DND-41 (cell line): ENCODE measurements at regions not wholly inside any gene's neighbourhood (a gene's known extent, or its start where the extent isn't known, plus 50 kb on each side); places are given as distances from the start of the nearest gene placed in this dataset.

ENCODE experiments used
- ATAC-seq: fragments of 200-7000 bp; cut with Tn5 transposase; 3 replicates; pipeline ENCODE4 v1.9.1; 2021; ENCODE audit warnings: low read depth; ENCODE audit not compliant: insufficient read depth
- DNase-seq: peaks from one replicate; pipeline ENCODE4 v3.0.0-alpha.2; 2020
- H2AFZ ChIP-seq: 2 replicates; pipeline ENCODE4 v1.6.0; 2012; ENCODE audit warnings: low read depth, low read length
- H3K27ac ChIP-seq: 2 replicates; pipeline ENCODE4 v1.5.1; 2012; ENCODE audit warnings: low read length, inconsistent platforms
- H3K27me3 ChIP-seq: fragments of 200-600 bp; sonication (generic); 2 replicates; pipeline ENCODE4 v1.6.0; 2012; ENCODE audit warnings: low read length, mild to moderate bottlenecking, inconsistent platforms; ENCODE audit not compliant: insufficient read depth, poor library complexity
- H3K36me3 ChIP-seq: 2 replicates; pipeline ENCODE4 v1.5.1; 2012; ENCODE audit warnings: low read length, inconsistent platforms; ENCODE audit not compliant: insufficient read depth
- H3K4me1 ChIP-seq: 2 replicates; pipeline ENCODE4 v1.5.1; 2012; ENCODE audit warnings: mild to moderate bottlenecking, low read length; ENCODE audit not compliant: insufficient read depth
- H3K4me2 ChIP-seq: 2 replicates; pipeline ENCODE4 v1.6.0; 2012; ENCODE audit warnings: mild to moderate bottlenecking, moderate library complexity, low read length, inconsistent platforms; ENCODE audit not compliant: insufficient read depth
- H3K4me3 ChIP-seq, 2 experiments: fragments of 200-600 bp in 1 of 2; shearing (Covaris generic) in 1 of 2; 2 replicates each; pipeline ENCODE4 v1.5.1; 2012 to 2016; ENCODE audit warnings: inconsistent platforms in 2 of 2, low read length in 2 of 2, mild to moderate bottlenecking in 2 of 2, low read depth in 1 of 2, moderate library complexity in 1 of 2
- H3K79me2 ChIP-seq: 2 replicates; pipeline ENCODE4 v1.6.0; 2012; ENCODE audit warnings: low read length, inconsistent platforms; ENCODE audit not compliant: insufficient read depth
- H3K9ac ChIP-seq: 2 replicates; pipeline ENCODE4 v1.6.0; 2012; ENCODE audit warnings: low read depth, mild to moderate bottlenecking, inconsistent platforms, low read length, moderate library complexity
- H3K9me3 ChIP-seq: 2 replicates; pipeline ENCODE4 v1.5.1; 2012; ENCODE audit warnings: low read length, moderate library complexity, mild to moderate bottlenecking, inconsistent platforms; ENCODE audit not compliant: insufficient read depth, severe bottlenecking
- H4K20me1 ChIP-seq: 2 replicates; pipeline ENCODE4 v1.6.0; 2012; ENCODE audit warnings: low read length; ENCODE audit not compliant: insufficient read depth
- CTCF ChIP-seq: IDR thresholded peaks from 2 replicates; pipeline ENCODE4 v1.5.1; 2012; ENCODE audit warnings: borderline replicate concordance, low read length, moderate library complexity, mild to moderate bottlenecking; ENCODE audit not compliant: poor library complexity, severe bottlenecking; ENCODE audit errors: extremely low read depth
- EZH2 ChIP-seq: IDR thresholded peaks from 3 replicates; pipeline ENCODE4 v1.6.1; 2012; ENCODE audit warnings: borderline replicate concordance, low read depth, mild to moderate bottlenecking, moderate library complexity, low read length, inconsistent platforms; ENCODE audit not compliant: severe bottlenecking

GRCh38 chr1:30286241-30286987 lies 437.0 kb downstream of the MATN1 start:
- Histone ChIP-seq H3K27ac (no peak overlapping the region), H3K9me3 (no peaks in the 10 kb centered on the region), H3K4me3 (no peak overlapping the region), H3K4me2 (no peak overlapping the region), H3K79me2 (no peaks in the 10 kb centered on the region), H3K27me3 (peaks cover 3% of the 10 kb centered on the region), H2AFZ (no peak overlapping the region), H3K9ac (no peak overlapping the region), H3K4me1 (no peaks in the 10 kb centered on the region), H4K20me1 (no peaks in the 10 kb centered on the region), H3K36me3 (no peaks in the 10 kb centered on the region)
- no peak for TF ChIP-seq CTCF
- no peak for TF ChIP-seq EZH2
- DNase-seq (no peak), ATAC-seq (no peak)

GRCh38 chr1:30285501-30285932 lies 437.9 kb downstream of the MATN1 start:
- H3K4me3 ChIP-seq, result no peak overlapping the region
- H3K4me1 ChIP-seq, result no peaks in the 10 kb centered on the region
- no peaks in the 10 kb centered on the region for H3K9me3 ChIP-seq
- DNase-seq (no peak), ATAC-seq (no peak)
- no peak for TF ChIP-seq EZH2
- TF ChIP-seq CTCF, result no peak
- H2AFZ ChIP-seq, result no peak overlapping the region
- H3K27me3 ChIP-seq, result peaks cover 3% of the 10 kb centered on the region
- no peaks in the 10 kb centered on the region for H4K20me1 ChIP-seq
- no peaks in the 10 kb centered on the region for H3K36me3 ChIP-seq
- no peak overlapping the region for H3K27ac ChIP-seq
- no peaks in the 10 kb centered on the region for H3K79me2 ChIP-seq
- no peak overlapping the region for H3K4me2 ChIP-seq
- no peak overlapping the region for H3K9ac ChIP-seq

GRCh38 chr1:30284728-30285475 lies 438.5 kb downstream of the MATN1 start:
- no peak for ATAC-seq
- Histone ChIP-seq H3K4me2 (no peak overlapping the region), H3K36me3 (no peaks in the 10 kb centered on the region), H3K27ac (no peak overlapping the region), H4K20me1 (no peaks in the 10 kb centered on the region), H3K9ac (no peak overlapping the region), H3K27me3 (peaks cover 3% of the 10 kb centered on the region), H3K79me2 (no peaks in the 10 kb centered on the region), H2AFZ (no peak overlapping the region), H3K9me3 (no peaks in the 10 kb centered on the region), H3K4me3 (no peak overlapping the region), H3K4me1 (no peaks in the 10 kb centered on the region)
- no peak for TF ChIP-seq EZH2
- no peak for DNase-seq

- Histone ChIP-seq H2AFZ (no peak overlapping the region), H3K4me2 (no peak overlapping the region), H3K27me3 (peaks cover 3% of the 10 kb centered on the region), H4K20me1 (no peaks in the 10 kb centered on the region), H3K4me3 (no peak overlapping the region), H3K9ac (no peak overlapping the region), H3K9me3 (no peaks in the 10 kb centered on the region), H3K4me1 (no peaks in the 10 kb centered on the region), H3K79me2 (no peaks in the 10 kb centered on the region), H3K27ac (no peak overlapping the region), H3K36me3 (no peaks in the 10 kb centered on the region)
- DNase-seq (no peak), ATAC-seq (no peak)
- TF ChIP-seq EZH2 (no peak), CTCF (no peak)
Measured at GRCh38 chr1:30284226-30284625, 439.2 kb downstream of the MATN1 start.
